Dendritic cell treated with granulocyte-macrophage colony-stimulating factor and Interleukin-4, amounts not matched to agents 40 ng/mL and 50 ng/mL, for 4 days (primary cell): ENCODE measurements at regions not wholly inside any gene's neighbourhood (a gene's known extent, or its start where the extent isn't known, plus 50 kb on each side); places are given as distances from the start of the nearest gene placed in this dataset.

Source experiments
- H3K27ac Mint-ChIP-seq: one replicate; pipeline ENCODE4 v1.8.0; 2022; ENCODE audit warnings: mild to moderate bottlenecking, mixed read lengths
- H3K27me3 Mint-ChIP-seq: one replicate; pipeline ENCODE4 v1.8.0; 2022; ENCODE audit warnings: mild to moderate bottlenecking, mixed read lengths
- H3K36me3 Mint-ChIP-seq: one replicate; pipeline ENCODE4 v1.8.0; 2022; ENCODE audit warnings: low read depth, mixed read lengths
- H3K4me1 Mint-ChIP-seq: one replicate; pipeline ENCODE4 v1.8.0; 2022; ENCODE audit warnings: low read depth, mixed read lengths
- H3K4me3 Mint-ChIP-seq: one replicate; pipeline ENCODE4 v1.8.0; 2022; ENCODE audit warnings: mild to moderate bottlenecking, moderate library complexity, mixed read lengths
- H3K9me3 Mint-ChIP-seq: one replicate; pipeline ENCODE4 v1.8.0; 2022; ENCODE audit warnings: mixed read lengths
- intact Hi-C: fragments of 100-400 bp; cut with micrococcal nuclease; formaldehyde crosslinking; loops from one replicate; pipeline ENCODE4 v1.15.0; 2022

DNA sequence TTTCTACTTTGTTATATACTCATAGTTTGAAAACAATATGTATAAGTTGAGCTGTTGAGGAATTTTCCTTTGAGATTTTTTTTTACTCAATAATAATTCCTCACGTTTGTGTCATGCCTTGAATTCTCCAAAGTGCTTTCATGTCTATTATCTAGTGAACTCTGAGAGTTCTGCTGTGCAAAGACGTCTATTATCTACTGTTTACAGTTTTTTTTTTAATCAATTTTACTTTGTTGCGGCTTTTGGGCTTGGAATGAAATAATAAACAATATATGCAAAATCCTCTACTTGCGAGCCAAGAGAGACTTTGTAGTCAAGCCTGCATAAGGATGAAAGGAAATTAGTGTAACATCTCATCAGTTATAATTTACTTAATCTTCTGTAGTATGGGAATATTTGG is 107.2 kb upstream of the FRMD6 start:
- intact Hi-C loops: no loop called here
- Mint-ChIP-seq H3K4me1 (no peaks in the 10 kb centered on the region), H3K9me3 (no peaks in the 10 kb centered on the region), H3K27ac (no peak overlapping the region), H3K27me3 (no peaks in the 10 kb centered on the region), H3K36me3 (no peaks in the 10 kb centered on the region), H3K4me3 (no peak overlapping the region)

DNA sequence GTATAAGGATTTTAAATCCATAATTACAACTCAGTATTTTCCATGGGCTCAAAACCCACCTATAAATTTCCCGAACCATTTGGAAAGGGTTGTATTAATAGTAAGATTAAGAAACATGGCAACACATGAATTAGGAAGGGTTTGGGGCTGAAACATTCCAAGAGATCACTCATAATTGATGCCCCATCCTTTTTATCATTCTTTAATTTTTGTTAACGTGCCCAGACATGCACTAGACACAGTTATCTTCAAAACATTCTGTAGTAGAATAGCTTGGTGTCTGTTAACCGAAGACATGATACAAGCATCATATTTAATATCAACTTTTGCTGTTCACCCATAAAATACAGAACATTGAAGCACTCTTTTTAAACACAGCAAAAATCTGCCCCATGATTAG is 106.8 kb upstream of the FRMD6 start:
- Mint-ChIP-seq H3K9me3 (no peaks in the 10 kb centered on the region), H3K36me3 (no peaks in the 10 kb centered on the region), H3K4me3 (no peak overlapping the region), H3K4me1 (no peaks in the 10 kb centered on the region), H3K27ac (no peak overlapping the region), H3K27me3 (no peaks in the 10 kb centered on the region)
- intact Hi-C loops: no loop called here

DNA sequence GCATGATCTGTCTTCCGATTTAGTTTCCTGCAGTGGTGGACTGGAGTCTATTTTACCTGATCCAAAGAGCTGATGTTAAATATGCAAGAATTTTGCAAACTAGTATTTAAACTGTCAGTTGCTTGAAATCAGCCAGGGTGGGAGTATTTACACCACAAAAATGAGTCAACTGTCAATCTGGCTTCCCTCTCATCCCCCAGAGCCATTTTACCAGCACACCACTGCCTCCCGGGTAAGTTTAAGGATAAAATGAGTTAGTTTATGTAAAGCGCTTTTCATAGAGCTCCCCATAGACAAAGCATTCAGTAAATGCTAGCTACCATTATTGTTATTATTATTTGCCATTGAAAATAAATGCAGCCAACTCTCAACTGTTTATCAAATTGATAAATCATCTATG is 106.3 kb upstream of the FRMD6 start:
- Mint-ChIP-seq H3K36me3 (no peaks in the 10 kb centered on the region), H3K27ac (no peak overlapping the region), H3K9me3 (no peaks in the 10 kb centered on the region), H3K27me3 (no peaks in the 10 kb centered on the region), H3K4me1 (no peaks in the 10 kb centered on the region), H3K4me3 (no peak overlapping the region)
- intact Hi-C loops: no loop called here

GRCh38 chr14:51546099-51546498 is 105.6 kb upstream of the FRMD6 start:
- no peaks in the 10 kb centered on the region for H3K9me3 Mint-ChIP-seq
- no peaks in the 10 kb centered on the region for H3K27me3 Mint-ChIP-seq
- no peak overlapping the region for H3K4me3 Mint-ChIP-seq
- H3K36me3 Mint-ChIP-seq: no peaks in the 10 kb centered on the region
- H3K4me1 Mint-ChIP-seq: no peaks in the 10 kb centered on the region
- intact Hi-C loops: no loop called here
- no peak overlapping the region for H3K27ac Mint-ChIP-seq

DNA sequence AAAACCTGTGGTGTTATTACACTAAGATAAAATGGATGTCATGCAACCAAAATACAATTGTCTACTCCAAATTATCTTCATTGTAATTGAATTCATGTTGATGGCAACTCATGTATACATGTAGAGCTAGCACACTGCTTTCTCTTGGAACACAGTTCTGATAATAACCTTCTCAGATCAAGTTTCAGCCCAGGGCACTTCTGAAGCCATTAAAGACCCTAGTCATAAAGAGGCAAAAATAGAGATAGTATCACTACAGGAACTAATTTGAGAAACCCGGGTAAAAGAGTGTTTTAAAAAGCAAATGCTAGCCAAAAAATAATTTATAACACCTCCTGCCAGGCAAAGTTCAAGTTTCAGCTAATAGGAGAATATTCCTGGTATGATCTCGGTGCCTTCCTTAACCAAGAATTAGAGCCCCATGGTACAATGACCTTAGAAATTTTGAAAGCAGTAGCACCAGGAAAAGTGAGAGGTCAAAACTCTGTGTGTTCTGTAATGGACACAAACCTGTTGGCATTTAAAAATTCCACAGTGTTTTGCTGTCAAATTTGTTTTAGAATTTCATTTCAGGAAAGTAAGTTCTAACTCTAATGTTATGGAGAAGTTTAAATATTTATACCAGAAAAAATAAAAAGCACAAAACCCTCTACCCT is 105.0 kb upstream of the FRMD6 start:
- no peaks in the 10 kb centered on the region for H3K36me3 Mint-ChIP-seq
- H3K4me3 Mint-ChIP-seq: no peak overlapping the region
- no peaks in the 10 kb centered on the region for H3K9me3 Mint-ChIP-seq
- intact Hi-C loops: no loop called here
- H3K4me1 Mint-ChIP-seq: no peaks in the 10 kb centered on the region
- H3K27me3 Mint-ChIP-seq: no peaks in the 10 kb centered on the region
- no peak overlapping the region for H3K27ac Mint-ChIP-seq

DNA sequence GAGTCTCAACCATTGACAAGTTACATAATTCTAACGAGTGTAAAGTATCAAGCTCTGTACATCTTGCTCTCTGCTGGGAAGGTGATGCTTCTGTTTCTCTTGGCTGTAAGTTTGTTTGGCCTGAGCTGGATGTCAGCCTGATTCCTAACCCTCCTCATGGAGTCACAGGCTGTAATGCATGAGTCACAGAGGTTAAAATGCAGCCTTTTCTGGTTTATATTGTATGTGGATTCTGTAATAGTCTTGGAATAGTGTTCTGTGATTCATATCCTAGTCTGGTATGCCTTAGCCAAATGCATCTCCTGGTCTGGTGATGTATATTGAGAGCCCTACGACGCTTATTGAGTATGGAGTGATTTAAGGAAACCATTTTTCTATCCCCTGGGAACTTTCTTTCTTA is 104.5 kb upstream of the FRMD6 start:
- H3K27me3 Mint-ChIP-seq: no peaks in the 10 kb centered on the region
- intact Hi-C loops: no loop called here
- H3K27ac Mint-ChIP-seq: no peak overlapping the region
- no peaks in the 10 kb centered on the region for H3K4me1 Mint-ChIP-seq
- no peak overlapping the region for H3K4me3 Mint-ChIP-seq
- H3K9me3 Mint-ChIP-seq: no peaks in the 10 kb centered on the region
- no peaks in the 10 kb centered on the region for H3K36me3 Mint-ChIP-seq

- Mint-ChIP-seq H3K4me3 (no peak overlapping the region), H3K36me3 (no peaks in the 10 kb centered on the region), H3K27me3 (no peaks in the 10 kb centered on the region), H3K4me1 (no peaks in the 10 kb centered on the region), H3K27ac (no peak overlapping the region), H3K9me3 (no peaks in the 10 kb centered on the region)
- intact Hi-C loops: loop anchor here (2.0 kb wide), 1 partner anchor 21 kb away; no protein-coding TSS in a partner anchor
Measured at GRCh38 chr14:51547701-51548100, 104.0 kb upstream of the FRMD6 start.

- Mint-ChIP-seq H3K4me1 (no peaks in the 10 kb centered on the region), H3K36me3 (no peaks in the 10 kb centered on the region), H3K27ac (no peak overlapping the region), H3K9me3 (no peaks in the 10 kb centered on the region), H3K27me3 (no peaks in the 10 kb centered on the region), H3K4me3 (no peak overlapping the region)
- intact Hi-C loops: loop anchor here (2.0 kb wide), 1 partner anchor 21 kb away; no protein-coding TSS in a partner anchor
Measured at GRCh38 chr14:51548187-51548586, 103.5 kb upstream of the FRMD6 start.

- Mint-ChIP-seq H3K27me3 (no peaks in the 10 kb centered on the region), H3K9me3 (no peaks in the 10 kb centered on the region), H3K36me3 (no peaks in the 10 kb centered on the region), H3K4me3 (no peak overlapping the region), H3K27ac (no peak overlapping the region), H3K4me1 (no peaks in the 10 kb centered on the region)
- intact Hi-C loops: no loop called here
Measured at GRCh38 chr14:51550636-51551035, 101.1 kb upstream of the FRMD6 start.

- intact Hi-C loops: no loop called here
- Mint-ChIP-seq H3K36me3 (no peaks in the 10 kb centered on the region), H3K4me1 (no peaks in the 10 kb centered on the region), H3K9me3 (no peaks in the 10 kb centered on the region), H3K27me3 (no peaks in the 10 kb centered on the region), H3K27ac (no peak overlapping the region), H3K4me3 (no peak overlapping the region)
Measured at GRCh38 chr14:51552275-51552674, 99.4 kb upstream of the FRMD6 start.

GRCh38 chr14:51552768-51553404 is 98.8 kb upstream of the FRMD6 start:
- no peak overlapping the region for H3K4me3 Mint-ChIP-seq
- no peak overlapping the region for H3K27ac Mint-ChIP-seq
- intact Hi-C loops: no loop called here
- H3K27me3 Mint-ChIP-seq: no peaks in the 10 kb centered on the region
- no peaks in the 10 kb centered on the region for H3K36me3 Mint-ChIP-seq
- no peaks in the 10 kb centered on the region for H3K9me3 Mint-ChIP-seq
- H3K4me1 Mint-ChIP-seq: no peaks in the 10 kb centered on the region

GRCh38 chr14:51554339-51554920 is 97.3 kb upstream of the FRMD6 start:
- H3K36me3 Mint-ChIP-seq: no peaks in the 10 kb centered on the region
- H3K4me3 Mint-ChIP-seq: no peak overlapping the region
- no peaks in the 10 kb centered on the region for H3K27me3 Mint-ChIP-seq
- H3K27ac Mint-ChIP-seq: no peak overlapping the region
- no peaks in the 10 kb centered on the region for H3K9me3 Mint-ChIP-seq
- H3K4me1 Mint-ChIP-seq: no peaks in the 10 kb centered on the region
- intact Hi-C loops: no loop called here

- H3K4me1 Mint-ChIP-seq: no peaks in the 10 kb centered on the region
- H3K9me3 Mint-ChIP-seq: no peaks in the 10 kb centered on the region
- no peaks in the 10 kb centered on the region for H3K36me3 Mint-ChIP-seq
- no peaks in the 10 kb centered on the region for H3K27me3 Mint-ChIP-seq
- intact Hi-C loops: no loop called here
- H3K4me3 Mint-ChIP-seq: no peak overlapping the region
- H3K27ac Mint-ChIP-seq: no peak overlapping the region
Measured at GRCh38 chr14:51554953-51555352, 96.8 kb upstream of the FRMD6 start.

DNA sequence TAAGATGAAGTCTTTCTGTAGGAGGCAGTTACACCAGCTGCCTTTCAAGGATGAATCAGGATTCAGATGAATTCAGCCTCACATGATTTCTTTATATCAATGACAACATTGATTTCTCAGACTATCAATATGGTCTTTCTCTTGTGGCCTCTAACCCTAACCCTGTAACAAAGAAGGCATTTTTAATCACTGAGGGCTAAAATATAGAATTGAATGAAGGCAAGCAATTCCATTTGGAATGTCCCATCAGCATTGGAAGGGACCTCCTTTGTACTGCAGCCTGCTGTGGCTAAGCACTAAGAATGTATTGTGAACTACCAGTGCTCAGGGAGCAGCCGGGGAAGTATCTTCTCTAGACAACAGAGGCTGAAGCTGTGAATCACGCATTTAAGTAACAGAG is 90.6 kb upstream of the FRMD6 start:
- intact Hi-C loops: no loop called here
- Mint-ChIP-seq H3K36me3 (no peaks in the 10 kb centered on the region), H3K4me3 (no peak overlapping the region), H3K9me3 (no peaks in the 10 kb centered on the region), H3K4me1 (no peaks in the 10 kb centered on the region), H3K27ac (no peak overlapping the region), H3K27me3 (peaks cover 2% of the 10 kb centered on the region)

DNA sequence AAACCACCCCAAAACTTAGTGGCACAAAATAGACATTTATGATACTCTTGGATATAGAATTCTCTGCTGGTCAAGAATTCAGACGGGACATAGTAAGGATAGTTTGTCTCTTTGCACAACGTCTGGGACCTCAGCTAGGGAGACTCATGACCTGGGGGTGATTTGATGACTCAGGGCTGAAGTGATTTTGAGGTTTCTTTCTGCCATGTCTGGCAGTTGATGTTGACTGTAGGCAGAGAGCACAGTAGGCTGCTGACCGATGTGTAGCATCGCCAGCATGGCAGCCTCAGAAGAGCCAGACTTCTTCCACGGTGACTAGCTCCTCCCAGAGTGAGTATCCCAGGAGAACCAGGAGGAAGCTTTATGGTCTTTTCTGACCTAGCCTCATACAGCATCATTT is 88.9 kb upstream of the FRMD6 start:
- intact Hi-C loops: no loop called here
- Mint-ChIP-seq H3K27ac (no peak overlapping the region), H3K36me3 (no peaks in the 10 kb centered on the region), H3K27me3 (peaks cover 2% of the 10 kb centered on the region), H3K4me3 (no peak overlapping the region), H3K4me1 (no peaks in the 10 kb centered on the region), H3K9me3 (no peaks in the 10 kb centered on the region)
